DMS 273 (cell line): ENCODE measurements at regions not wholly inside any gene's neighbourhood (a gene's known extent, or its start where the extent isn't known, plus 50 kb on each side); places are given as distances from the start of the nearest gene placed in this dataset.
"Not testable (repeated sequence)": the region's sequence is repeated elsewhere in the genome, so short reads cannot be mapped to it uniquely, and the experiment has no call there.

Experiments
- DNase-seq: peaks from one replicate; lab custom pipeline; 2025; ENCODE audit not compliant: unreplicated experiment; lab: John Stamatoyannopoulos, UW

DNA sequence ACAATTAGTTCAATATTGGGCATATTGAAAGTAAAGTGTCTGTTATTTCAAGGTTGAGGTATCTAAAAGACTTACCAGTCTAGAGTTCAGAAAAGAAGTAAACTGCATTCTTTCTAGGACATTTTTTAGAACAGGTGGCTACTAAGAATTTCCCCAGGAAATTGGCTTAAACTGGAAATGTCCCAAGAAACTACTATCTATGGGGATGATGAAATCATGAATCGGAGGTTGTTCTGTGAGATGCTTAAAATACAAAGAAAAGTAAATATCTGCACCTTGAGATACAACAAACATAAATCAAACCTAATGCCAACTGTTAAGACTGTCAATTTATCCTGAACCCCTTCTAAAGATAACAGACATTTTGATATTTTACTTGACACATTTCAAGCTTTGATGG lies 226.5 kb upstream of the NREP start:
- DNase-seq, result no peak

DNA sequence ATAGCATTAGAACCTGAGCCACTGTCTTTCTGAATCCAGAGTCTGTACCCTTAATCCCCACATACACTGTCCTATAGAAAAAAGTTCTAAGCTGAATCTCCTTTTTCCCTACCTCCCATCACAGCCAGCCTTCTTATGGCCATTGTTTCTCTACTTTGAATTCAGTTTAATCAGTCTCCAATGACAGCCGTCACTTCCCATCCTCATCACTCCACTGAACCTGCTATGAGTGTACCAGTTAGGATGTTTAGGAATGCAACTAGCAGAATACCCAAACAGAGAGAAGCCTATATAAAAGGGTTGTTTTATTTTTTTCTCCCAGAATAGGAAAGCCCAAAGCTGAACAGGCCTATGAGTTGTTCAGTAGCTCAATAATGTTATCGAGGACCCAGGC lies 220.4 kb upstream of the NREP start:
- DNase-seq, result no peak

- no peak for DNase-seq
Measured at GRCh38 chr5:111976705-111977435, 219.9 kb upstream of the NREP start.

GRCh38 chr5:111975133-111975532 lies 218.1 kb upstream of the NREP start:
- no peak for DNase-seq

- DNase-seq, result no peak
Measured at GRCh38 chr5:111973961-111974360, 217.0 kb upstream of the NREP start.

- DNase-seq, result no peak
Measured at GRCh38 chr5:111972548-111972947, 215.6 kb upstream of the NREP start.

DNA sequence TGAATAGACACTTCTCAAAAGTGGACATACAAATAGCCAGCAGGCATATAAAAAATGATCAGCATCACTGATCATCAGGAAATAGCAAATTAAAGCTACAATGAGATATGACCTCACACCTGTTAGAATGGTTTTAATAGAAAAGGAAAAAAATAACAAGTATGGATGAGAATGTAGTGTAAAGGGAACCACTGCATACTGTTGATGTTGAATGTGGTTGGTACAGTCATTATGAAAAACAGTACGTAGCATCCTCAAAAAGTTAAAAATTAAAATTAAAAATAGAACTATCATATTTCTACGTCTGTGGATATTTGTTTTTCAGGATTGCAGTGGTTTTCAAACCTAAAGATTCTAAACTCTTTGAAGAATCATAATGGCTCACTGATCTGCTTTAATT lies 215.1 kb upstream of the NREP start:
- no peak for DNase-seq

GRCh38 chr5:111968459-111968858 lies 211.5 kb upstream of the NREP start:
- no peak for DNase-seq

DNA sequence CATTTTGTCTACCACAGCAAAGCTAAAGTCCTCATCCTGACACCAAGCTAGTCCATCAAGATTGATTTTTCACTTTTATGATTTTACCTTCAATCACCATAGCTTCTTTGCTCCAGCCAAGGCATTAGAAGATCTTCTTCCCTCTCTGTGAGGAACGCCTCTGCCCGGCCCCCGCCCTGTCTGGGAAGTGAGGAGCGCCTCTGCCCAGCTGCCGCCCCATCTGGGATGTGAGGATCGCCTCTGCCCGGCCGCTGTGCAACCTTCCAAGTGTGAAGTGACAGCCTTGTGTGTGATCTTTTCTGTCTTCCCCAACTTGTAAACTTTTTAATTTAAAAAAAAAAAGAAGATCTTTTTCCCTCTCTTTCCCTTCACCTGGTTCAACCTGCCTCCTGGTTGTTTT lies 210.5 kb upstream of the NREP start:
- DNase-seq, result peak; percentile 12

DNA sequence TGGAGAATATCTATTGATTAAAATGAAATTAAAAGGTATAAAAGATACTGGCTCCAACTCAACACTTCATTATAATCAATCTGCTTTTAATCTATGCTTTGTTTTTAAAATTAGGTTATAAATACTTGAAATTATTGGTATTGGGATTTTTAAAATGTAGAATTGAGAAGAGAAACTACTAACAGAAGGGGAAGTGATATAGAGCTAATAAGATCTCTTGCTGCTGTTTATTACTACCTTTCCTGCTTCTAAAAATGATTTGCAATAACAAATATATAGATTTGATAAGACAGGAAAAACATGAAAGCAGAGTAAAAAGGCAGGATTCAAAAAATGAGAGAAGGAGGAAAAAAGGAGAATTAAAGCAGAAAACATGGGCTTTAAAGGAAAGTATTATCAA lies 209.3 kb upstream of the NREP start:
- DNase-seq, result no peak

DNA sequence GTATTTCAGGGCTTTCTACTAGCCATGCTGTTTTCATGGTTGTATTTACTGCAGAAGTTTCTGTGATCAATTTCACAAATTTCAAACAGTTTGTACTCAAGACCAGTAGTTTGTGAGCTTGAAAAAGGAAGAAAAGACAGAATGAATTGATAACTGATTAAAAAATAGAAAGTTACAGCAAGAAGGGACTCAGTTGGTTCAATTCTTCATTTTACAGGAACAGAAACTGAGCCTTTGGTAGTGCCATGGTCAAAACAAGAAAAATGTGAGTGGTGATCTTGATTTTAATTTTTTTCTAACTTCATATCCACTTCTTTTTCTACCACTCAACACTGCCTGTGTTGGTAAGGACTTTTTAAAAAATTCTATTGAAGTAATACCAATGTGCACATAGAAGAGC lies 206.6 kb upstream of the NREP start:
- DNase-seq, result no peak

GRCh38 chr5:111962906-111963305 lies 205.9 kb upstream of the NREP start:
- no peak for DNase-seq

DNA sequence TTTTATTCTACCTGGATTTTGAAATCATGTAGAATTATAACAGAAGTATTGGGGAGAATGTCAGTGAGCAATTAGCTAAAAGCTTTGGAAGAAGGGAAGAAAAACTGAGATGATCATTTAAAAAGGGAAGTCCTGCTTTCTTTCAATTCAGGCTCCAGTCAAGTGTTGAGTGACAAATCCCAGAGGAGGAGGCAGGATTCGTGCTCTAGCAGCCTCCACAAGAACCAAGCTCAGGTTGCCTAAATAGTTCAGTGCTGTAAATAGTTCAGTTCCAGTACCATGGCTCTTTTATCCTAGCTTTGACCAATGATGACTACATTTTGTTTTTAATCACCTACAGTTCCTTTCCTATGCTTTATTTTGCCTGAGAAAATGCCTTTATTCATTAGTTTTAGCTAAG lies 204.9 kb upstream of the NREP start:
- peak; percentile 4 for DNase-seq

GRCh38 chr5:111960476-111961215 lies 203.7 kb upstream of the NREP start:
- DNase-seq, result no peak

DNA sequence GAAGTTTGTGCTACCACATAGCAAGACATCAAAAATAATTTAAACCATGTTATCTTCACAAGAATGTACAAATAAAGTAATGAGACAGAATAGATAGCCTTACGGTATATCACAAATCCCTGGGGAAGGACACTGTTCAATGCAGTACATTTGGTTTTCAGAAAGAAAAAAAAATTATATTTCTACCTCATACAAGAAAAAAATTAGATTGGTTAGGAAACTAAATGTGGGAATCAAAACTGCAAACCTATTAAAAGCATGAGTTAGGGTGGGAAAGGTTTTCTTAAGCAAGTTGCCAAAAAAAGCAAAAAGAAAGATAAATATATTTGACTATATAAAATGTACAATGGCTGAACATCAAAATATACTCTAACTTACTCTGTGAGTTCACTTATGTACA lies 201.9 kb upstream of the NREP start:
- DNase-seq, result no peak

DNA sequence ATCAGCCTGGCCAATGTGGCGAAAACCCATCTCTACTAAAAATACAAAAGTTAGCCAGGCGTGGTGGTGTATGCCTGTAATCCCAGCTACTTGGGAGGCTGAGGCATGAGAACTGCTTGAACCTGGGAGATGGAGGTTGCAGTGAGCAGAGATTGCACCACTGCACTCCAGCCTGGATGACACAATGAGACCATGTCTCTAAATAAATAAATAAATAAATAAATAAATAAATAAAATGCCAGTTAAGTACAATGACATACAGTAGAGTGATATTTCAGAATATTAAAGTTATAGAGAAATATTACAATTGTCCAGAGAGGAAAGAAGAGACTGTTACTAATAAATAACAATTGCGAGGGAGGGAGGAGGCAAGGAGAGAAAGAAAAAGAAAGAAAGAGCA lies 199.8 kb upstream of the NREP start:
- DNase-seq, result not testable (repeated sequence)

GRCh38 chr5:111954516-111955395 lies 197.8 kb upstream of the NREP start:
- DNase-seq, result no peak

DNA sequence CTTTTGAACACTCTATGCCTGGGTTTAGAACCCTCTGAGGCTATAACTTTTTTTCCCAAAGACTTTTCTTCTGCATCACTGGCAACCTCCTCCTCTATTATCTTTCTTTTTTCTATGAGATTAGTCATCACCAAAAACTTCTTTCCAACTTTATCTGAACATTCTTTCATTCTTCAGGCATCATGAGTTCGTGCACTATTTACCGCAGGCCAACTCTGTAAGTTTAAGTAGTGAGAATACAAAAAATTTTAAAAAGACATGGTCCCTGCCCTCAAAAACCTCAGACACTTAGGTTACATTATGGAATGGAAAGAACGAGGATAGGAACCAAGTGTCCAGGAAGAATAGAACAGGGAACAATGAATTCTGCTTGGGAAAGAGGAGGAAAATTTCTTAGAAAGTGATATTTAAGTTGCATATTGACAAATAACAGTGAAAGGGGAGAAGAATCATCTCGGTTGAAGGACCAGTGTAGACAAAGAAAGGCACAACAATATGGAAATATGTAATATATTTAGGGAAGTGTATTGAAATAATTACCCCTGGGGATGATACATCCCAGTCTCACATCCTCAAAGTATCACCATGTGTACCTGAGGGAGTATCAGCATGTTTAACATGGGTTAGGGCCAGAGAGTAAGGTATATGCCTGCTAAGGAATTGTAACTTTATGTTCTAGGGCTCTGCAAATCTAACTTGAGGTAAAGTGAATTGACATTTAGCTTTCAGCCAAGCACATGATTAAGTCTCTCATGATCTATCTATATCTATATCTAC lies 196.5 kb upstream of the NREP start:
- DNase-seq, result no peak

DNA sequence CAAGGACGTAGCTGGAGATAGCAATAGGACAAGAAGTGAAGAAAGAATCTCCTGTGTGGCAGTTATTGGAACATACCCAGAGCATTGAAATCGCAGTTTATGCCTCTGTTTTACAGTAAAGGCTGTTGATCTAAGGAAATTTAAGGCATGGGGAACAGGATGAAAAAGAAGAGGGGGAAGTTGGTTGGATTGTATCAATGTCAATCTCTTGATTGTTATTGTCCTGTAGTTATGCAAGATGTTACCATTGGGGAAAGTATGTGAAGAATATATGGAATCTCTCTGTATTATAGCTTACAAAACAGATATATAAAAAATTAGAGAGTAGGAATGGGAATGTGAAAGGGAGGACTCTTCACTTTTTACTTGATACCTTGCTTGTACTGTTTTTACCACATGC lies 195.6 kb upstream of the NREP start:
- no peak for DNase-seq

DNA sequence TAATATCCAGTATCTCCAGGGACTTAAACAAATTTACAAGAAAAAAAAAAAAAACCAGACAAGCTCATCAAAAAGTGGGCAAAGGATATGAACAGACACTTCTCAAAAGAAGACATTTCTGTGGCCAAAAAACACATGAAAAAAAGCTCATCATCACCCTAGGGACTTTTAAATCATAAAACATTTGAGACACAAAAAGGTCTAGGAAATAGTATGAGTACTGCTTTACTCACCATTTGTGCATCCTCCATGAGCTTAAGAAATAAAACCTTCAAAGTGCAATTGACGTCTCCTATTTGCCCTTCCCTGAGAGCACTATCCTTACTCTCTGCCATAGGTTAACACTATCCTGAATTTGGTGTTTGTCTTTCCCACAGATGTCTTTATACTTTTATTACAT lies 193.7 kb upstream of the NREP start:
- DNase-seq, result no peak
